Myocyte (in vitro differentiated cells): ENCODE measurements at regions not wholly inside any gene's neighbourhood (a gene's known extent, or its start where the extent isn't known, plus 50 kb on each side); places are given as distances from the start of the nearest gene placed in this dataset.

Experiments
- DNase-seq: peaks from one replicate; pipeline ENCODE4 v3.0.0-alpha.2; 2012; ENCODE audit warnings: low read depth

GRCh38 chr3:152516216-152516615 lies 247.5 kb downstream of the MBNL1 start:
- no peak for DNase-seq

- DNase-seq, result no peak
These were observed 248.8 kb downstream of the MBNL1 start for GRCh38 chr3:152517502-152517901.

GRCh38 chr3:152518346-152518745 lies 249.6 kb downstream of the MBNL1 start:
- DNase-seq, result no peak

GRCh38 chr3:152519376-152519775 lies 250.6 kb downstream of the MBNL1 start:
- no peak for DNase-seq

- DNase-seq, result no peak
These were observed 253.3 kb downstream of the MBNL1 start for GRCh38 chr3:152522036-152522435.

- DNase-seq, result peak; percentile 53
These were observed 255.7 kb downstream of the MBNL1 start for GRCh38 chr3:152524198-152525140.

- no peak for DNase-seq
These were observed 263.0 kb downstream of the MBNL1 start for GRCh38 chr3:152531717-152532116.

- DNase-seq, result no peak
These were observed 269.8 kb downstream of the MBNL1 start for GRCh38 chr3:152538518-152538917.

- no peak for DNase-seq
These were observed 270.5 kb downstream of the MBNL1 start for GRCh38 chr3:152539191-152539764.

GRCh38 chr3:152540120-152540519 lies 271.4 kb downstream of the MBNL1 start:
- DNase-seq, result no peak

GRCh38 chr3:152547153-152547552 lies 278.4 kb downstream of the MBNL1 start:
- no peak for DNase-seq

GRCh38 chr3:152549263-152549662 lies 280.5 kb downstream of the MBNL1 start:
- no peak for DNase-seq

GRCh38 chr3:152550284-152550683 lies 281.6 kb downstream of the MBNL1 start:
- DNase-seq, result no peak

- peak; percentile 18 for DNase-seq
These were observed 280.0 kb upstream of the P2RY1 start for GRCh38 chr3:152554980-152555379.

- no peak for DNase-seq
These were observed 279.2 kb upstream of the P2RY1 start for GRCh38 chr3:152555666-152556291.

- DNase-seq, result peak; percentile 25
These were observed 278.1 kb upstream of the P2RY1 start for GRCh38 chr3:152556731-152557254.

- no peak for DNase-seq
These were observed 277.5 kb upstream of the P2RY1 start for GRCh38 chr3:152557302-152557999.

GRCh38 chr3:152558386-152558785 lies 276.5 kb upstream of the P2RY1 start:
- DNase-seq, result no peak

GRCh38 chr3:152559246-152559645 lies 275.7 kb upstream of the P2RY1 start:
- no peak for DNase-seq

- peak; percentile 64 for DNase-seq
These were observed 270.5 kb upstream of the P2RY1 start for GRCh38 chr3:152564459-152564858.

GRCh38 chr3:152574461-152575079 lies 260.4 kb upstream of the P2RY1 start:
- DNase-seq, result peak; percentile 60
